IMR-90 (cell line): ENCODE measurements at regions not wholly inside any gene's neighbourhood (a gene's known extent, or its start where the extent isn't known, plus 50 kb on each side); places are given as distances from the start of the nearest gene placed in this dataset.

ENCODE experiments used
- ATAC-seq: fragments of 200-7000 bp; cut with Tn5 transposase; 2 replicates; pipeline ENCODE4 v1.9.1; 2020; ENCODE audit warnings: low read depth, mild to moderate bottlenecking, moderate library complexity
- BruUV-seq: library from RNA; stranded (reverse); fragments of 400-500 nt; replicated peaks from 2 replicates; lab custom pipeline; 2021; lab: Mats Ljungman, UMichigan
- CTCF ChIA-PET: fragments of 300-600 bp; formaldehyde crosslinking; extraction: SDS; loops from one replicate; lab custom pipeline; 2021; ENCODE audit warnings: antibody characterized with exemption; lab: Yijun Ruan, JAX
- POLR2A ChIA-PET: fragments of 300-600 bp; sonication (Branson Sonifier 250); formaldehyde crosslinking; loops from one replicate; lab custom pipeline; 2022; ENCODE audit warnings: antibody characterized with exemption; ENCODE audit not compliant: unreplicated experiment; lab: Charles Lee
- DNase-seq: peaks from one replicate; pipeline ENCODE4 v3.0.0; 2013
- H2AFZ ChIP-seq: replicated peaks from 2 replicates; pipeline ENCODE3; 2013; ENCODE audit warnings: low read length, mild to moderate bottlenecking; ENCODE audit not compliant: poor library complexity
- H2AK5ac ChIP-seq: 2 replicates; pipeline ENCODE4 v1.6.1; 2013; ENCODE audit warnings: low read depth, low read length, inconsistent platforms
- H2AK9ac ChIP-seq: replicated peaks from 2 replicates; pipeline ENCODE3; 2013; ENCODE audit warnings: mild to moderate bottlenecking, low read depth, low read length, moderate library complexity; ENCODE audit not compliant: poor library complexity
- H2BK120ac ChIP-seq: 2 replicates; pipeline ENCODE4 v1.6.1; 2013; ENCODE audit warnings: low read depth, low read length, inconsistent platforms
- H2BK15ac ChIP-seq: 3 replicates; pipeline ENCODE4 v1.6.1; 2013; ENCODE audit warnings: low read depth, low read length, inconsistent platforms
- H2BK20ac ChIP-seq: 2 replicates; pipeline ENCODE4 v1.6.1; 2013; ENCODE audit warnings: low read depth, mild to moderate bottlenecking, inconsistent platforms, low read length, moderate library complexity
- H2BK5ac ChIP-seq: 2 replicates; pipeline ENCODE4 v1.6.1; 2013; ENCODE audit warnings: mild to moderate bottlenecking, low read depth, low read length, inconsistent platforms; ENCODE audit not compliant: poor library complexity, severe bottlenecking
- H3K14ac ChIP-seq: replicated peaks from 2 replicates; pipeline ENCODE4 v1.6.1; 2013; ENCODE audit warnings: low read depth, low read length, inconsistent platforms
- H3K18ac ChIP-seq: 2 replicates; pipeline ENCODE4 v1.6.1; 2013; ENCODE audit warnings: low read depth, low read length, control low read depth
- H3K23ac ChIP-seq: 2 replicates; pipeline ENCODE4 v1.6.1; 2013; ENCODE audit warnings: low read depth, low read length, inconsistent platforms
- H3K27ac ChIP-seq: 2 replicates; pipeline ENCODE4 v1.5.1; 2013; ENCODE audit warnings: mild to moderate bottlenecking, control low read depth, low read length; ENCODE audit not compliant: insufficient read depth
- H3K27me3 ChIP-seq: 2 replicates; pipeline ENCODE4 v1.6.1; 2013; ENCODE audit warnings: low read length; ENCODE audit not compliant: control insufficient read depth, insufficient read depth
- H3K36me3 ChIP-seq: 2 replicates; pipeline ENCODE4 v1.6.1; 2013; ENCODE audit warnings: low read length, mixed read lengths; ENCODE audit not compliant: control insufficient read depth, insufficient read depth
- H3K4ac ChIP-seq: 2 replicates; pipeline ENCODE4 v1.6.1; 2013; ENCODE audit warnings: low read depth, low read length, inconsistent platforms
- H3K4me1 ChIP-seq: 2 replicates; pipeline ENCODE4 v1.6.1; 2013; ENCODE audit warnings: low read length, mixed read lengths; ENCODE audit not compliant: control insufficient read depth, insufficient read depth
- H3K4me2 ChIP-seq: 2 replicates; pipeline ENCODE4 v1.6.1; 2013; ENCODE audit warnings: low read depth, mild to moderate bottlenecking, control low read depth, low read length, moderate library complexity
- H3K4me3 ChIP-seq: 2 replicates; pipeline ENCODE4 v1.5.1; 2013; ENCODE audit warnings: low read depth, mild to moderate bottlenecking, control low read depth, low read length, moderate library complexity; ENCODE audit not compliant: insufficient read depth
- H3K56ac ChIP-seq: 2 replicates; pipeline ENCODE4 v1.6.1; 2013; ENCODE audit warnings: low read length, inconsistent platforms; ENCODE audit not compliant: insufficient read depth; ENCODE audit errors: extremely low read depth
- H3K79me1 ChIP-seq, 2 experiments: 2 replicates each; pipeline ENCODE4 v1.6.1; 2013; ENCODE audit warnings: low read length in 2 of 2, inconsistent platforms in 1 of 2, low read depth in 1 of 2
- H3K9ac ChIP-seq: 2 replicates; pipeline ENCODE4 v1.6.1; 2013; ENCODE audit warnings: low read depth, low read length, control low read depth
- H3K9me1 ChIP-seq: 2 replicates; pipeline ENCODE4 v1.6.1; 2013; ENCODE audit warnings: low read length, inconsistent platforms; ENCODE audit not compliant: insufficient read depth
- H3K9me3 ChIP-seq: 2 replicates; pipeline ENCODE4 v1.6.1; 2013; ENCODE audit warnings: low read length; ENCODE audit not compliant: control insufficient read depth, insufficient read depth
- H4K20me1 ChIP-seq: 2 replicates; pipeline ENCODE4 v1.6.1; 2013; ENCODE audit warnings: low read length, inconsistent platforms; ENCODE audit not compliant: insufficient read depth
- H4K5ac ChIP-seq: 2 replicates; pipeline ENCODE4 v1.6.1; 2013; ENCODE audit warnings: mild to moderate bottlenecking, low read depth, low read length, control low read depth
- H4K8ac ChIP-seq, 2 experiments: 2 replicates each; pipeline ENCODE4 v1.6.1; 2013; ENCODE audit warnings: low read depth in 2 of 2, low read length in 2 of 2, control low read depth in 1 of 2, inconsistent platforms in 1 of 2
- H4K91ac ChIP-seq: 2 replicates; pipeline ENCODE4 v1.6.1; 2013; ENCODE audit warnings: low read depth, low read length, inconsistent platforms; ENCODE audit not compliant: insufficient read depth
- CEBPB ChIP-seq: IDR thresholded peaks from 2 replicates; pipeline ENCODE4 v1.6.1; 2012; ENCODE audit warnings: low read depth, low read length, improper control_type of control experiment
- CHD1 ChIP-seq: IDR thresholded peaks from 2 replicates; pipeline ENCODE4 v1.6.1; 2012; ENCODE audit warnings: low read depth, low read length, improper control_type of control experiment
- FOS ChIP-seq: fragments of 150-350 bp; IDR thresholded peaks from 2 replicates; pipeline ENCODE4 v1.6.1; 2016; ENCODE audit warnings: low read depth, low read length
- MAZ ChIP-seq: IDR thresholded peaks from 2 replicates; pipeline ENCODE4 v1.6.1; 2012; ENCODE audit warnings: low read depth, mild to moderate bottlenecking, low read length, improper control_type of control experiment, moderate library complexity, borderline replicate concordance
- MXI1 ChIP-seq: IDR thresholded peaks from 2 replicates; pipeline ENCODE4 v1.6.1; 2012; ENCODE audit warnings: low read depth, mild to moderate bottlenecking, low read length, moderate library complexity, borderline replicate concordance
- NFE2L2 ChIP-seq: fragments of 150-350 bp; IDR thresholded peaks from 2 replicates; pipeline ENCODE4 v1.6.1; 2016; ENCODE audit warnings: low read depth, mild to moderate bottlenecking, low read length
- POLR2A ChIP-seq: IDR thresholded peaks from 2 replicates; pipeline ENCODE4 v1.6.1; 2012; ENCODE audit warnings: mild to moderate bottlenecking, low read depth, low read length
- RAD21 ChIP-seq: IDR thresholded peaks from 2 replicates; pipeline ENCODE4 v1.6.1; 2012; ENCODE audit warnings: low read length, improper control_type of control experiment
- RCOR1 ChIP-seq: IDR thresholded peaks from 2 replicates; pipeline ENCODE4 v1.6.1; 2012; ENCODE audit warnings: mild to moderate bottlenecking, low read length, improper control_type of control experiment; ENCODE audit not compliant: insufficient replicate concordance
- RFX5 ChIP-seq: IDR thresholded peaks from 2 replicates; pipeline ENCODE4 v1.8.0; 2012; ENCODE audit warnings: low read depth, mild to moderate bottlenecking, low read length, moderate library complexity
- SMC3 ChIP-seq: fragments of 150-350 bp; IDR thresholded peaks from 2 replicates; pipeline ENCODE4 v1.6.1; 2016; ENCODE audit warnings: low read depth, mild to moderate bottlenecking, antibody characterized with exemption, low read length, moderate library complexity
- WGBS, 2 experiments: methylation state at CpG; one replicate each; pipeline versions ENCODE4 v1.1.5 to v1.1.7; 2013; ENCODE audit warnings: missing lambda C conversion rate in 2 of 2; ENCODE audit not compliant: insufficient read length in 1 of 2; ENCODE audit errors: extremely low coverage in 2 of 2; 5-methylcytosine and 5-hydroxymethylcytosine counted together
- dilution Hi-C: fragments of 300-500 bp; cut with HindIII; formaldehyde crosslinking; loops from one replicate; pipeline ENCODE4 v1.14.3; 2018; ENCODE audit warnings: low sequenced_read_pairs; ENCODE audit not compliant: unreplicated experiment
- in situ Hi-C: fragments of 300-500 bp; cut with MboI; formaldehyde crosslinking; loops from 3 replicates; pipeline ENCODE4 v1.14.3; 2019; ENCODE audit warnings: low sequenced_read_pairs, inconsistent platforms, mixed read lengths
- intact Hi-C: fragments of 100-400 bp; cut with micrococcal nuclease; formaldehyde crosslinking; loops from 2 replicates; pipeline ENCODE4 v1.10.0; 2022
- TF ChIP-seq, protein P1 (sequence below): fragments of 150-350 bp; IDR thresholded peaks from 2 replicates; pipeline ENCODE4 v1.6.1; 2016; ENCODE audit warnings: low read depth, mild to moderate bottlenecking, low read length, moderate library complexity, borderline replicate concordance
- TF ChIP-seq, protein P2 (sequence below): conservative IDR thresholded peaks from 2 replicates; pipeline ENCODE4 v1.5.1; 2012; ENCODE audit warnings: mild to moderate bottlenecking, low read depth, low read length, improper control_type of control experiment

DNA sequence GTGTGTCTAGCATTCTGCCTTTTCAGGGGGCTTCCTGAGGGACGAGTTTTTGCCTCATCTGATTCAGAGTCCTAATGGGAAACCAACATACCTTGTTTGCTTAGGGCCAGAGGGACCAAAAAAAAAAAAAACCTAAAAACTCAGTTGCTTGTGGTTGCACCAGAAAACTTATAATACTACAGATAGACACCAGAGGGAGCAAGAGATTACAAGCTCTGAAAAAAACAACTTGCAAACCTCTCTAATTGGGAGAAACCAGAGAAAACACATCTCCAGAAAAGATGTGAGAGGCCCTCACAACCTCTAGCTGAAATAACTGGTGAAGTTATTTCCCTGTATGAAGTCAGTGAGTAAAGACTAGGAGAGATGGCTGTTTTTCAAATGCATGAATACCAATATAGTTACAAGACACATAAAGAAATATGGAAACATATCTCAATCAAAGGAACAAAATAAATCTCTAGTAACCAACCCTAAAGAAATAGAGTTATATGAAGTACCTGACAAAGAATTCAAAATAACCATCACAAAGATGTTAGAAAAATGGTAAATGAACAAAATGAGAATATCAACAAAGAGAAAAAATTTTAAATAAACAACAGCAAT, 233.7 kb upstream of the NFIA start:
- no peaks in the 10 kb centered on the region for H4K20me1 ChIP-seq
- ATAC-seq (no peak), DNase-seq (peak; percentile 38)
- ChIA-PET CTCF (interaction anchor here (0.6 to 1.7 kb wide), 6 partner anchors 177 to 1166 kb away, joined by 3 to 7 read pairs (median 4); no protein-coding TSS in a partner anchor), POLR2A (no interaction called here)
- H2BK120ac ChIP-seq, result no peak overlapping the region
- no peak overlapping the region for H3K56ac ChIP-seq
- H3K4me3 ChIP-seq, result no peak overlapping the region
- no peak overlapping the region for H4K5ac ChIP-seq
- TF ChIP-seq RCOR1 (no peak), CEBPB (no peak), SMC3 (peak; percentile 57), POLR2A (no peak), NFE2L2 (no peak), CHD1 (no peak), MAZ (no peak), MXI1 (no peak), RAD21 (peak; percentile 50), RFX5 (no peak), FOS (no peak)
- TF ChIP-seq, protein P1, sequence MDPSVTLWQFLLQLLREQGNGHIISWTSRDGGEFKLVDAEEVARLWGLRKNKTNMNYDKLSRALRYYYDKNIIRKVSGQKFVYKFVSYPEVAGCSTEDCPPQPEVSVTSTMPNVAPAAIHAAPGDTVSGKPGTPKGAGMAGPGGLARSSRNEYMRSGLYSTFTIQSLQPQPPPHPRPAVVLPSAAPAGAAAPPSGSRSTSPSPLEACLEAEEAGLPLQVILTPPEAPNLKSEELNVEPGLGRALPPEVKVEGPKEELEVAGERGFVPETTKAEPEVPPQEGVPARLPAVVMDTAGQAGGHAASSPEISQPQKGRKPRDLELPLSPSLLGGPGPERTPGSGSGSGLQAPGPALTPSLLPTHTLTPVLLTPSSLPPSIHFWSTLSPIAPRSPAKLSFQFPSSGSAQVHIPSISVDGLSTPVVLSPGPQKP, result no peak
- TF ChIP-seq, protein P2, sequence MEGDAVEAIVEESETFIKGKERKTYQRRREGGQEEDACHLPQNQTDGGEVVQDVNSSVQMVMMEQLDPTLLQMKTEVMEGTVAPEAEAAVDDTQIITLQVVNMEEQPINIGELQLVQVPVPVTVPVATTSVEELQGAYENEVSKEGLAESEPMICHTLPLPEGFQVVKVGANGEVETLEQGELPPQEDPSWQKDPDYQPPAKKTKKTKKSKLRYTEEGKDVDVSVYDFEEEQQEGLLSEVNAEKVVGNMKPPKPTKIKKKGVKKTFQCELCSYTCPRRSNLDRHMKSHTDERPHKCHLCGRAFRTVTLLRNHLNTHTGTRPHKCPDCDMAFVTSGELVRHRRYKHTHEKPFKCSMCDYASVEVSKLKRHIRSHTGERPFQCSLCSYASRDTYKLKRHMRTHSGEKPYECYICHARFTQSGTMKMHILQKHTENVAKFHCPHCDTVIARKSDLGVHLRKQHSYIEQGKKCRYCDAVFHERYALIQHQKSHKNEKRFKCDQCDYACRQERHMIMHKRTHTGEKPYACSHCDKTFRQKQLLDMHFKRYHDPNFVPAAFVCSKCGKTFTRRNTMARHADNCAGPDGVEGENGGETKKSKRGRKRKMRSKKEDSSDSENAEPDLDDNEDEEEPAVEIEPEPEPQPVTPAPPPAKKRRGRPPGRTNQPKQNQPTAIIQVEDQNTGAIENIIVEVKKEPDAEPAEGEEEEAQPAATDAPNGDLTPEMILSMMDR, result peak; percentile 58
- no peak overlapping the region for H2AFZ ChIP-seq
- no peak overlapping the region for H4K8ac ChIP-seq
- WGBS, 2 experiments, result no CpG with 5 or more reads among the region's 1 CpG
- no peak overlapping the region for H4K91ac ChIP-seq
- H2BK5ac ChIP-seq, result no peak overlapping the region
- no peak overlapping the region for H3K27ac ChIP-seq
- H3K9me1 ChIP-seq, result no peaks in the 10 kb centered on the region
- H3K9me3 ChIP-seq, result no peaks in the 10 kb centered on the region
- no peak overlapping the region for H3K9ac ChIP-seq
- H3K23ac ChIP-seq, result no peak overlapping the region
- H3K4me2 ChIP-seq, result no peak overlapping the region
- H2AK5ac ChIP-seq, result no peak overlapping the region
- in situ Hi-C loops (no loop called here), intact Hi-C loops (loop anchor here (1.0 to 10.0 kb wide), 5 partner anchors 194 to 1005 kb away; no protein-coding TSS in a partner anchor), dilution Hi-C loops (no loop called here)
- H3K79me1 ChIP-seq, result no peaks in the 10 kb centered on the region
- no peak overlapping the region for H2BK20ac ChIP-seq
- no peak overlapping the region for H2BK15ac ChIP-seq
- H3K36me3 ChIP-seq, result no peaks in the 10 kb centered on the region
- no peak overlapping the region for H3K14ac ChIP-seq
- no TSS peak for BruUV-seq
- H3K27me3 ChIP-seq, result no peaks in the 10 kb centered on the region
- no peaks in the 10 kb centered on the region for H3K4me1 ChIP-seq
- H3K18ac ChIP-seq, result no peak overlapping the region
- no peak overlapping the region for H3K4ac ChIP-seq
- H2AK9ac ChIP-seq, result no peak overlapping the region
